HCT116 (cell line): ENCODE measurements at regions not wholly inside any gene's neighbourhood (a gene's known extent, or its start where the extent isn't known, plus 50 kb on each side); places are given as distances from the start of the nearest gene placed in this dataset.

ENCODE experiments used
- ATAC-seq: fragments of 200-7000 bp; cut with Tn5 transposase; 2 replicates; pipeline ENCODE4 v1.9.1; 2020; ENCODE audit warnings: mild to moderate bottlenecking, moderate library complexity
- BruUV-seq: library from RNA; stranded (reverse); fragments of 400-500 nt; replicated peaks from 2 replicates; lab custom pipeline; 2021; lab: Mats Ljungman, UMichigan
- CTCF ChIA-PET: fragments of 300-600 bp; sonication (Branson Sonifier 250); formaldehyde crosslinking; loops from one replicate; lab custom pipeline; 2021; ENCODE audit warnings: antibody characterized with exemption; lab: Charles Lee
- POLR2A ChIA-PET: fragments of 300-600, 350-600 bp; sonication (Branson Sonifier 250); formaldehyde crosslinking; loops from one replicate; lab custom pipeline; 2021; ENCODE audit warnings: antibody characterized with exemption; lab: Charles Lee
- RAD21 ChIA-PET, 2 experiments: fragments of 300-600 bp; sonication (Branson Sonifier 250); formaldehyde crosslinking; loops; one replicate each; lab custom pipeline; 2023; ENCODE audit warnings: low total read pairs in 2 of 2; ENCODE audit not compliant: uncharacterized antibody in 2 of 2, unreplicated experiment in 2 of 2, low non-redundant PET in 1 of 2; lab: Charles Lee
- DNase-seq: peaks from one replicate; pipeline ENCODE4 v3.0.0-alpha.2; 2010; ENCODE audit warnings: low read depth, low spot score
- H2AFZ ChIP-seq: fragments of 200-600 bp; shearing (Covaris generic), sonication (generic); 2 replicates; pipeline ENCODE4 v1.6.1; 2017; ENCODE audit warnings: low read depth, mixed run types, mixed read lengths, antibody characterized with exemption, low read length; ENCODE audit not compliant: poor library complexity, severe bottlenecking
- H3K27ac ChIP-seq: 2 replicates; pipeline ENCODE4 v1.5.1; 2012; ENCODE audit warnings: low read depth, low read length
- H3K27me3 ChIP-seq: fragments of 200-600 bp; sonication (generic); 2 replicates; pipeline ENCODE4 v1.6.1; 2016; ENCODE audit warnings: mixed run types, low read length, mixed read lengths; ENCODE audit not compliant: insufficient read depth
- H3K36me3 ChIP-seq, 2 experiments: fragments of 200-500 bp in 1 of 2; fragments of 200-600 bp in 1 of 2; sonication (Bioruptor generic) in 1 of 2; sonication (generic) in 1 of 2; 2 replicates each; pipeline versions ENCODE4 v1.5.1 to v1.6.1; 2014 to 2016; ENCODE audit warnings: low read length in 2 of 2, inconsistent platforms in 1 of 2, mixed read lengths in 1 of 2, mixed run types in 1 of 2; ENCODE audit not compliant: insufficient read depth in 2 of 2, control insufficient read depth in 1 of 2
- H3K4me1 ChIP-seq, 2 experiments: fragments of 200-600 bp in 1 of 2; sonication (generic) in 1 of 2; 2 replicates each; pipeline versions ENCODE4 v1.5.1 to v1.6.1; 2012 to 2017; ENCODE audit warnings: low read length in 2 of 2, inconsistent platforms in 1 of 2, mild to moderate bottlenecking in 1 of 2, mixed read lengths in 1 of 2, mixed run types in 1 of 2, moderate library complexity in 1 of 2; ENCODE audit not compliant: insufficient read depth in 2 of 2, control insufficient read depth in 1 of 2
- H3K4me2 ChIP-seq: fragments of 200-600 bp; sonication (generic); 2 replicates; pipeline ENCODE4 v1.6.1; 2017; ENCODE audit warnings: mixed run types, low read length, mixed read lengths
- H3K4me3 ChIP-seq, 2 experiments: fragments of 200-600 bp in 1 of 2; sonication (generic) in 1 of 2; replicated peaks in 1 of 2; 2 replicates each; pipeline ENCODE4 v1.5.1; 2011 to 2016; ENCODE audit warnings: low read length in 2 of 2, control low read depth in 1 of 2, low read depth in 1 of 2, mild to moderate bottlenecking in 1 of 2, mixed read lengths in 1 of 2, mixed run types in 1 of 2
- H3K79me2 ChIP-seq: fragments of 200-600 bp; sonication (generic); 2 replicates; pipeline ENCODE4 v1.6.1; 2017; ENCODE audit warnings: mild to moderate bottlenecking, mixed run types, low read length, moderate library complexity, mixed read lengths; ENCODE audit not compliant: insufficient read depth
- H3K9ac ChIP-seq: fragments of 200-600 bp; sonication (generic); 2 replicates; pipeline ENCODE4 v1.6.1; 2016; ENCODE audit warnings: low read length, mixed read lengths
- H3K9me2 ChIP-seq: fragments of 200-600 bp; sonication (generic), shearing (Covaris generic); 2 replicates; pipeline ENCODE4 v1.6.1; 2017; ENCODE audit warnings: mixed run types, mild to moderate bottlenecking, moderate library complexity; ENCODE audit not compliant: insufficient read depth
- H3K9me3 ChIP-seq, 2 experiments: fragments of 200-500 bp in 1 of 2; fragments of 200-600 bp in 1 of 2; sonication (Bioruptor generic) in 1 of 2; sonication (generic) in 1 of 2; 2 replicates each; pipeline ENCODE4 v1.6.1; 2014 to 2017; ENCODE audit warnings: low read length in 2 of 2, mixed read lengths in 2 of 2, inconsistent platforms in 1 of 2, low read depth in 1 of 2, mild to moderate bottlenecking in 1 of 2, mixed run types in 1 of 2, moderate library complexity in 1 of 2; ENCODE audit not compliant: control insufficient read depth in 1 of 2, insufficient read depth in 1 of 2
- H4K20me1 ChIP-seq: fragments of 200-600 bp; sonication (generic), shearing (Covaris generic); 2 replicates; pipeline ENCODE4 v1.6.1; 2017; ENCODE audit warnings: mixed run types, mild to moderate bottlenecking, moderate library complexity; ENCODE audit not compliant: insufficient read depth
- ATF3 ChIP-seq: IDR thresholded peaks from 2 replicates; pipeline ENCODE4 v1.6.1; 2012
- CTCF ChIP-seq, 3 experiments: fragments of 200-600 bp in 1 of 3; sonication (generic) in 1 of 3; IDR thresholded peaks in 2 of 3; conservative IDR thresholded peaks in 1 of 3; 2 replicates each; pipeline ENCODE4 v1.5.1; 2012 to 2017; ENCODE audit warnings: low read depth in 2 of 3, low read length in 2 of 3, antibody characterized with exemption in 1 of 3, borderline replicate concordance in 1 of 3, control low read depth in 1 of 3, mild to moderate bottlenecking in 1 of 3, mixed read lengths in 1 of 3, mixed run types in 1 of 3, moderate library complexity in 1 of 3; ENCODE audit not compliant: insufficient read depth in 1 of 3
- EZH2 ChIP-seq: fragments of 200-600 bp; sonication (generic); IDR thresholded peaks from 2 replicates; pipeline ENCODE4 v1.6.1; 2017; ENCODE audit warnings: antibody characterized with exemption, mixed run types
- JUND ChIP-seq: IDR thresholded peaks from 2 replicates; pipeline ENCODE4 v1.6.1; 2012
- POLR2AphosphoS5 ChIP-seq: IDR thresholded peaks from 2 replicates; pipeline ENCODE4 v1.6.1; 2011; ENCODE audit warnings: mild to moderate bottlenecking, low read depth, low read length, moderate library complexity
- RAD21 ChIP-seq: IDR thresholded peaks from 2 replicates; pipeline ENCODE4 v1.6.1; 2012; ENCODE audit warnings: low read depth, mild to moderate bottlenecking
- SP1 ChIP-seq: IDR thresholded peaks from 2 replicates; pipeline ENCODE4 v1.6.1; 2012; ENCODE audit warnings: low read depth
- TCF7L2 ChIP-seq: IDR thresholded peaks from 2 replicates; pipeline ENCODE4 v1.7.0; 2011; ENCODE audit warnings: borderline replicate concordance, inconsistent platforms; ENCODE audit not compliant: insufficient read depth, insufficient read length; ENCODE audit errors: extremely low read depth
- YY1 ChIP-seq: IDR thresholded peaks from 2 replicates; pipeline ENCODE4 v1.6.1; 2011; ENCODE audit warnings: low read length, low read depth, moderate library complexity, mild to moderate bottlenecking; ENCODE audit not compliant: insufficient replicate concordance; ENCODE audit errors: extremely low read depth
- ZFX ChIP-seq: fragments of 450-650 bp; IDR thresholded peaks from 2 replicates; pipeline ENCODE4 v1.6.1; 2017
- intact Hi-C: fragments of 100-400 bp; cut with micrococcal nuclease; formaldehyde crosslinking; loops from 2 replicates; pipeline ENCODE4 v1.10.0; 2022
- TF ChIP-seq, protein P1 (sequence below): IDR thresholded peaks from 2 replicates; pipeline ENCODE4 v1.6.1; 2012; ENCODE audit warnings: low read depth

DNA sequence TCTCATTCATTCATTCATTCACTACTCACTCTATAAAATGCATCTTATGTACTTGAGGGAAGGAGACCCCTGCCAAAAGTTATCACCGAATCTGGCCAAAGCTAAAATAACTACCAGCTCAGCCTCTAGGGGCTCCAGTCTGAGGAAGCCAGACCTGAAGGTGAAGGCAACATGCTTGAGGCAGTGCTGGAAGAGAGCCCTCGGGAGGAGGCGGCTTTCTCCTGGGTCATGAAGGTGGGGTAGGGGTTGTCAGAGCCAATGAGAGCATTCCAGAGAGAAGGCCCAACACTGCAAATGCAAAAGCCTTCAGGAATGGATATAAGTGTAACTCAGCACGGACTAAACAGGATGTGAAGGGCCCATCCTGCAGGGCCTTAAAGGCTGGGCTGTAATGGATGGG is 62.4 kb downstream of the GSC start:
- Histone ChIP-seq H4K20me1 (no peaks in the 10 kb centered on the region), H3K9me3 (no peaks in the 10 kb centered on the region), H3K4me1 (peaks cover 0 to 9% of the 10 kb centered on the region in 2 experiments; a peak in 1 of 4 replicates), H3K27me3 (no peaks in the 10 kb centered on the region), H3K9me2 (no peaks in the 10 kb centered on the region), H3K4me2 (no peak overlapping the region), H3K27ac (no peak overlapping the region), H3K9ac (no peak overlapping the region), H3K4me3 (no peak overlapping the region), H3K79me2 (no peaks in the 10 kb centered on the region), H3K36me3 (no peaks in the 10 kb centered on the region), H2AFZ (no peak overlapping the region)
- ChIA-PET POLR2A (no interaction called here), CTCF (interaction anchor here (0.9 kb wide), 2 partner anchors 8 to 15 kb away, joined by 3 read pairs; no protein-coding TSS in a partner anchor), RAD21 (no interaction called here)
- no TSS peak for BruUV-seq
- ATAC-seq (peak; percentile 93), DNase-seq (no peak)
- TF ChIP-seq YY1 (no peak), CTCF (IDR thresholded peaks at IDR 0.05 in 2 of 3, conservative IDR thresholded peaks at IDR 0.05 in 1 of 3; ENCODE audit: borderline replicate concordance in 1 of 3, insufficient read depth in 1 of 3, low read depth in 2 of 3, low read length in 2 of 3) (peak in 2 of 3 experiments; percentile 29 to 35; a peak in 4 of 6 replicates)
- intact Hi-C loops: no loop called here

GRCh38 chr14:94706133-94706532 is 63.8 kb downstream of the GSC start:
- POLR2A ChIA-PET: no interaction called here
- no peak overlapping the region for H3K27ac ChIP-seq
- H3K9me2 ChIP-seq: no peaks in the 10 kb centered on the region
- H3K4me1 ChIP-seq: peaks cover 2 to 10% of the 10 kb centered on the region in 2 experiments; a peak in 2 of 4 replicates
- no peaks in the 10 kb centered on the region for H3K9me3 ChIP-seq
- H3K4me2 ChIP-seq: no peak overlapping the region
- no peaks in the 10 kb centered on the region for H3K79me2 ChIP-seq
- no peak overlapping the region for H3K4me3 ChIP-seq
- no peak for TF ChIP-seq POLR2AphosphoS5
- TF ChIP-seq ATF3: no peak
- no peak for TF ChIP-seq EZH2
- TF ChIP-seq ZFX: no peak
- TF ChIP-seq SP1: no peak
- no peak for TF ChIP-seq TCF7L2
- TF ChIP-seq CTCF (IDR thresholded peaks at IDR 0.05 in 2 of 3, conservative IDR thresholded peaks at IDR 0.05 in 1 of 3; ENCODE audit: borderline replicate concordance in 1 of 3, insufficient read depth in 1 of 3, low read depth in 2 of 3, low read length in 2 of 3): no peak
- no peak for TF ChIP-seq JUND
- TF ChIP-seq, protein P1, sequence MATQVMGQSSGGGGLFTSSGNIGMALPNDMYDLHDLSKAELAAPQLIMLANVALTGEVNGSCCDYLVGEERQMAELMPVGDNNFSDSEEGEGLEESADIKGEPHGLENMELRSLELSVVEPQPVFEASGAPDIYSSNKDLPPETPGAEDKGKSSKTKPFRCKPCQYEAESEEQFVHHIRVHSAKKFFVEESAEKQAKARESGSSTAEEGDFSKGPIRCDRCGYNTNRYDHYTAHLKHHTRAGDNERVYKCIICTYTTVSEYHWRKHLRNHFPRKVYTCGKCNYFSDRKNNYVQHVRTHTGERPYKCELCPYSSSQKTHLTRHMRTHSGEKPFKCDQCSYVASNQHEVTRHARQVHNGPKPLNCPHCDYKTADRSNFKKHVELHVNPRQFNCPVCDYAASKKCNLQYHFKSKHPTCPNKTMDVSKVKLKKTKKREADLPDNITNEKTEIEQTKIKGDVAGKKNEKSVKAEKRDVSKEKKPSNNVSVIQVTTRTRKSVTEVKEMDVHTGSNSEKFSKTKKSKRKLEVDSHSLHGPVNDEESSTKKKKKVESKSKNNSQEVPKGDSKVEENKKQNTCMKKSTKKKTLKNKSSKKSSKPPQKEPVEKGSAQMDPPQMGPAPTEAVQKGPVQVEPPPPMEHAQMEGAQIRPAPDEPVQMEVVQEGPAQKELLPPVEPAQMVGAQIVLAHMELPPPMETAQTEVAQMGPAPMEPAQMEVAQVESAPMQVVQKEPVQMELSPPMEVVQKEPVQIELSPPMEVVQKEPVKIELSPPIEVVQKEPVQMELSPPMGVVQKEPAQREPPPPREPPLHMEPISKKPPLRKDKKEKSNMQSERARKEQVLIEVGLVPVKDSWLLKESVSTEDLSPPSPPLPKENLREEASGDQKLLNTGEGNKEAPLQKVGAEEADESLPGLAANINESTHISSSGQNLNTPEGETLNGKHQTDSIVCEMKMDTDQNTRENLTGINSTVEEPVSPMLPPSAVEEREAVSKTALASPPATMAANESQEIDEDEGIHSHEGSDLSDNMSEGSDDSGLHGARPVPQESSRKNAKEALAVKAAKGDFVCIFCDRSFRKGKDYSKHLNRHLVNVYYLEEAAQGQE: no peak
- TF ChIP-seq RAD21: no peak
- TF ChIP-seq YY1: no peak
- TF ChIP-seq, all 23 proteins: peak for 0
- Histone ChIP-seq H3K36me3 (no peaks in the 10 kb centered on the region), H2AFZ (no peak overlapping the region), H3K27me3 (no peaks in the 10 kb centered on the region), H3K9ac (no peak overlapping the region), H4K20me1 (no peaks in the 10 kb centered on the region)
- DNase-seq (no peak), ATAC-seq (no peak)
- intact Hi-C loops: no loop called here
- CTCF ChIA-PET: no interaction called here
- RAD21 ChIA-PET: no interaction called here
- no TSS peak for BruUV-seq
